Osteocyte (in vitro differentiated cells): ENCODE measurements at regions not wholly inside any gene's neighbourhood (a gene's known extent, or its start where the extent isn't known, plus 50 kb on each side); places are given as distances from the start of the nearest gene placed in this dataset.

Experiments
- DNase-seq: peaks from one replicate; pipeline ENCODE4 v3.0.0; 2021; ENCODE audit warnings: mixed read lengths; ENCODE audit not compliant: unreplicated experiment; ENCODE audit errors: extremely low spot score
- H3K27ac Mint-ChIP-seq: one replicate; pipeline ENCODE4 v1.8.0; 2021; ENCODE audit warnings: mild to moderate bottlenecking, mixed read lengths; ENCODE audit not compliant: unreplicated experiment
- H3K27me3 Mint-ChIP-seq: one replicate; pipeline ENCODE4 v1.8.0; 2021; ENCODE audit warnings: mixed read lengths; ENCODE audit not compliant: unreplicated experiment
- H3K36me3 Mint-ChIP-seq: one replicate; pipeline ENCODE4 v1.8.0; 2021; ENCODE audit warnings: mixed read lengths; ENCODE audit not compliant: unreplicated experiment
- H3K4me1 Mint-ChIP-seq: one replicate; pipeline ENCODE4 v1.8.0; 2021; ENCODE audit warnings: mixed read lengths; ENCODE audit not compliant: unreplicated experiment
- H3K4me3 Mint-ChIP-seq: one replicate; pipeline ENCODE4 v1.8.0; 2021; ENCODE audit warnings: mild to moderate bottlenecking, moderate library complexity, mixed read lengths; ENCODE audit not compliant: unreplicated experiment
- H3K9me3 Mint-ChIP-seq: one replicate; pipeline ENCODE4 v1.8.0; 2021; ENCODE audit warnings: mixed read lengths; ENCODE audit not compliant: unreplicated experiment
- TF ChIP-seq, protein P1 (sequence below): fragments of 200-600 bp; sonication (generic); IDR thresholded peaks from 2 replicates; pipeline ENCODE4 v1.5.0; 2021; ENCODE audit warnings: antibody characterized with exemption, mild to moderate bottlenecking, moderate library complexity

DNA sequence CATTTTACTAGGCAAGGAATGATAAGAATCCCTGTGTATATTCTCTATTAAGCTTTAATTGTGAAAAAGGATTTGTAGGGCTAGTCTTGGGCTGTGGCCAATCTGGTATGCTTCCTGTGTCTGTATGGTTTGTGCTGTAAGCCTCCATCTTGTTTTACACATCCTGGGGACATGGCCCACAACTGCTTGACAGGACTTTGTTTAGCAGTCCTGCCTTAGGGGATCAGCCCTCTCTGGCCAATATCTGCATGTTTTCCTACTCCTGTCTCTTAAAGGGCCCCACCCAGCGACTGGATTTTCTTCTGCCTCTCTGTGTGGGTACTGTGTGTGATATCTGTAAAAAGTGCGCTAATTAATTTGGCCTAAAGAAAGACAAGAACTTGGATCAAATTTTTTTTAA is 813.2 kb downstream of the PLA2G4A start:
- no peak for DNase-seq
- no peaks in the 10 kb centered on the region for H3K4me1 Mint-ChIP-seq
- no peak overlapping the region for H3K4me3 Mint-ChIP-seq
- H3K27me3 Mint-ChIP-seq, result no peaks in the 10 kb centered on the region
- no peaks in the 10 kb centered on the region for H3K36me3 Mint-ChIP-seq
- no peak overlapping the region for H3K27ac Mint-ChIP-seq
- H3K9me3 Mint-ChIP-seq, result peaks cover 11% of the 10 kb centered on the region
- TF ChIP-seq, protein P1, sequence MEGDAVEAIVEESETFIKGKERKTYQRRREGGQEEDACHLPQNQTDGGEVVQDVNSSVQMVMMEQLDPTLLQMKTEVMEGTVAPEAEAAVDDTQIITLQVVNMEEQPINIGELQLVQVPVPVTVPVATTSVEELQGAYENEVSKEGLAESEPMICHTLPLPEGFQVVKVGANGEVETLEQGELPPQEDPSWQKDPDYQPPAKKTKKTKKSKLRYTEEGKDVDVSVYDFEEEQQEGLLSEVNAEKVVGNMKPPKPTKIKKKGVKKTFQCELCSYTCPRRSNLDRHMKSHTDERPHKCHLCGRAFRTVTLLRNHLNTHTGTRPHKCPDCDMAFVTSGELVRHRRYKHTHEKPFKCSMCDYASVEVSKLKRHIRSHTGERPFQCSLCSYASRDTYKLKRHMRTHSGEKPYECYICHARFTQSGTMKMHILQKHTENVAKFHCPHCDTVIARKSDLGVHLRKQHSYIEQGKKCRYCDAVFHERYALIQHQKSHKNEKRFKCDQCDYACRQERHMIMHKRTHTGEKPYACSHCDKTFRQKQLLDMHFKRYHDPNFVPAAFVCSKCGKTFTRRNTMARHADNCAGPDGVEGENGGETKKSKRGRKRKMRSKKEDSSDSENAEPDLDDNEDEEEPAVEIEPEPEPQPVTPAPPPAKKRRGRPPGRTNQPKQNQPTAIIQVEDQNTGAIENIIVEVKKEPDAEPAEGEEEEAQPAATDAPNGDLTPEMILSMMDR, result no peak

DNA sequence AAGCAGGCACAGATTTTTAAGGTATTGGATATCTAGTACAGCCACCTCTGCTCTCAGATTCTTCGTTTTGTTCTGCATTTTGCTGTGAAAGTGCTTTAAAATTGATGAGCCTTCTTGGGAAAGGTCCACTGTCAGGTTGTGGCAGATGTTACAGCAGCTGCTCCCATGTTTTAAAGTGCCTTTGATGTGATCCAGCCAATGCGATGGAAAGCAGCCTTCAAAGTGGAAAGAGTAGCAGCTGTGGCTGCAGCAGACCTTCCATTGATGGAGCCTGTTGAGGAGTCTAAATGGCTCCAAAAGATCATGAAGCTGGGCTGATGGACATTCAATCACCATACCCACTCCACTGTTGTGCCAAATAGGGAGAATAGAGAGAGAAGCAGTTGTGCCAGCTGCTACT is 816.9 kb downstream of the PLA2G4A start:
- H3K27ac Mint-ChIP-seq, result no peak overlapping the region
- no peaks in the 10 kb centered on the region for H3K36me3 Mint-ChIP-seq
- DNase-seq, result no peak
- no peak overlapping the region for H3K4me3 Mint-ChIP-seq
- no peaks in the 10 kb centered on the region for H3K27me3 Mint-ChIP-seq
- TF ChIP-seq, protein P1, result no peak
- no peaks in the 10 kb centered on the region for H3K4me1 Mint-ChIP-seq
- no peaks in the 10 kb centered on the region for H3K9me3 Mint-ChIP-seq

- Mint-ChIP-seq H3K9me3 (no peaks in the 10 kb centered on the region), H3K4me1 (no peaks in the 10 kb centered on the region), H3K36me3 (no peaks in the 10 kb centered on the region), H3K4me3 (no peak overlapping the region), H3K27ac (no peak overlapping the region), H3K27me3 (no peaks in the 10 kb centered on the region)
- TF ChIP-seq, protein P1, result no peak
- DNase-seq, result no peak
Observed at GRCh38 chr1:187646536-187647107, 817.9 kb downstream of the PLA2G4A start.

DNA sequence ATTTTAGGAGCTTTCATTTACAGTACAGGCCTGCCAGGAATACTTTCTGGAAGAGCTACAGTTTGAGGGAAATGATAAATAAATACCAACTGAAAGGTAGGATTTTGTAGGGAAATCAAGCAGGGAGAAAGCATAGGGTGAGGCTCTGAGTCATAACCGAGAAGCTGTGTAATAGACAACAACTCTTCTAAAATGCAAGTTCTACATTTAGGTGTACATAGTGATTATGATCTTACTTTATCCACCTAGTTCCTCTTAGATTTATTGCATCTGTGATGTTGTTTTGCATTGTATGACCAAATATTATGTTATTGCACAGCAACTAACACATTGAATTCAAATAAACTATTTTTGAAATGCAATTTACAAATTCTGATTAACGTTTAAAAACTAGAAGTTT is 819.3 kb downstream of the PLA2G4A start:
- Mint-ChIP-seq H3K4me3 (no peak overlapping the region), H3K36me3 (no peaks in the 10 kb centered on the region), H3K9me3 (no peaks in the 10 kb centered on the region), H3K27me3 (no peaks in the 10 kb centered on the region), H3K27ac (no peak overlapping the region), H3K4me1 (no peaks in the 10 kb centered on the region)
- TF ChIP-seq, protein P1, result no peak
- no peak for DNase-seq

DNA sequence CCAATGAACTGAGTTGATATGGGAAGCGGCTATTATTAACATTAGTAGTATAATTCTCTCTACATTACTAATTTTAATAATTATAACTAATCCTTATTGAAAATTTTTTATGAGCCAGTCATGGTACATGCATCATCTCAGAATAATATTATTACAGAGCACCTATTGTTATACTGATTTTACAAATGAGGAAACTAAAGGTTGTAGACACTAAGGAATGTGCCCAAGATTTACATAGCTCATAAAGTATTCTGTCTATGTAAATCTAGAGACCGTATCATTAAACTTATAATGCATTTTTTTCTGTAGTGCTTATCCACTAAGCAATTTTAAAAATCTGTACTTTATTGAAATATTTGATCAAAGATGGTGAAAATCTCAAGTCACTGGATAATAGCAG is 825.9 kb downstream of the PLA2G4A start:
- Mint-ChIP-seq H3K9me3 (no peaks in the 10 kb centered on the region), H3K27me3 (no peaks in the 10 kb centered on the region), H3K4me1 (peaks cover 5% of the 10 kb centered on the region), H3K27ac (no peak overlapping the region), H3K4me3 (no peak overlapping the region), H3K36me3 (no peaks in the 10 kb centered on the region)
- TF ChIP-seq, protein P1, result no peak
- no peak for DNase-seq
